Fibroblast of mammary gland (primary cell): ENCODE measurements at regions not wholly inside any gene's neighbourhood (a gene's known extent, or its start where the extent isn't known, plus 50 kb on each side); places are given as distances from the start of the nearest gene placed in this dataset.
A peak's percentile ranks its signal among the peaks of the same experiment; 100 is the strongest.

Experiments
- DNase-seq: peaks from one replicate; pipeline ENCODE4 v3.0.0-alpha.2; 2010; ENCODE audit warnings: low read depth
- H3K4me3 ChIP-seq: 2 replicates; pipeline ENCODE4 v1.5.1; 2011; ENCODE audit warnings: low read depth, mild to moderate bottlenecking, low read length, moderate library complexity; ENCODE audit not compliant: control insufficient read depth
- TF ChIP-seq, protein P1 (sequence below): conservative IDR thresholded peaks from 2 replicates; pipeline ENCODE4 v1.5.1; 2011; ENCODE audit warnings: low read depth, low read length, inconsistent platforms; ENCODE audit not compliant: control insufficient read depth, insufficient read depth

DNA sequence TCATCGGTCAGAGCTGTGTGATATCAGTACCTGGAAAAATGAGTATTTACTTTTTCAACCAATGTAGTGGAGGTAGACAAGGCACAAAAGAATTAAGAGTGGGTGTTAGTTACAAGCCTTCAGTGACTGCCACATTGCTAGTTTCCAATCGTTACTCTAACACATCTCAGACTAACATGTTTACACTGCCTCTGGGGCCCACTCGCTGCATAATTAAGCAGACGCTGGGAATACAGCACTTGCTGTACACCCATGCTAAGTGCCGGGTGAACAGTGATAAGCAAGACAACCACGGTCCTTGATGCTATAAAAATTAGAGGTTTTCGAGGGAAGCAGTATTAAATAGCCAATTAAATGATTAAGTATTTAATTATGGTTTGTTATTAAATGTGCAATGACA lies 1147.6 kb downstream of the AACS start:
- H3K4me3 ChIP-seq = no peak overlapping the region
- no peak for DNase-seq
- TF ChIP-seq, protein P1, sequence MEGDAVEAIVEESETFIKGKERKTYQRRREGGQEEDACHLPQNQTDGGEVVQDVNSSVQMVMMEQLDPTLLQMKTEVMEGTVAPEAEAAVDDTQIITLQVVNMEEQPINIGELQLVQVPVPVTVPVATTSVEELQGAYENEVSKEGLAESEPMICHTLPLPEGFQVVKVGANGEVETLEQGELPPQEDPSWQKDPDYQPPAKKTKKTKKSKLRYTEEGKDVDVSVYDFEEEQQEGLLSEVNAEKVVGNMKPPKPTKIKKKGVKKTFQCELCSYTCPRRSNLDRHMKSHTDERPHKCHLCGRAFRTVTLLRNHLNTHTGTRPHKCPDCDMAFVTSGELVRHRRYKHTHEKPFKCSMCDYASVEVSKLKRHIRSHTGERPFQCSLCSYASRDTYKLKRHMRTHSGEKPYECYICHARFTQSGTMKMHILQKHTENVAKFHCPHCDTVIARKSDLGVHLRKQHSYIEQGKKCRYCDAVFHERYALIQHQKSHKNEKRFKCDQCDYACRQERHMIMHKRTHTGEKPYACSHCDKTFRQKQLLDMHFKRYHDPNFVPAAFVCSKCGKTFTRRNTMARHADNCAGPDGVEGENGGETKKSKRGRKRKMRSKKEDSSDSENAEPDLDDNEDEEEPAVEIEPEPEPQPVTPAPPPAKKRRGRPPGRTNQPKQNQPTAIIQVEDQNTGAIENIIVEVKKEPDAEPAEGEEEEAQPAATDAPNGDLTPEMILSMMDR = no peak

DNA sequence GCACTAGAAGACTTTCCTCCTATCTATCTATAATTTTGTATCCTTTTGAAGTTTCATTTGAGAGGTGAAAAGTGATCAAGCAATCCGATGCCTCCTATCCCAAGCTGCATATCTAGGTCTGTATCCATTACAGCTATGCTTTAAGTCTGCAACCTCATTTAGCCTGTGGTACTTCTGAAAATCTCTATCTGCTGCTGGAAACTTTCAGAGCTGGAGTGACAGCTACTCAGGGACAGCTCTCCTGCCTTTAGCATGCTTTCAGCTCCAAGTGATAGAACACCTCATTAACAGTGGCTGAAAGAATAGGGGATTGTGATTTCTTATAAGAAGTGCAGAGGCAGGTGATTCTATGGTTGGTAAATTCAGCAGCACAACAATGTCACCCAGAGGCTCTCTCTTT lies 1153.5 kb downstream of the AACS start:
- TF ChIP-seq, protein P1 = no peak
- no peak overlapping the region for H3K4me3 ChIP-seq
- no peak for DNase-seq

DNA sequence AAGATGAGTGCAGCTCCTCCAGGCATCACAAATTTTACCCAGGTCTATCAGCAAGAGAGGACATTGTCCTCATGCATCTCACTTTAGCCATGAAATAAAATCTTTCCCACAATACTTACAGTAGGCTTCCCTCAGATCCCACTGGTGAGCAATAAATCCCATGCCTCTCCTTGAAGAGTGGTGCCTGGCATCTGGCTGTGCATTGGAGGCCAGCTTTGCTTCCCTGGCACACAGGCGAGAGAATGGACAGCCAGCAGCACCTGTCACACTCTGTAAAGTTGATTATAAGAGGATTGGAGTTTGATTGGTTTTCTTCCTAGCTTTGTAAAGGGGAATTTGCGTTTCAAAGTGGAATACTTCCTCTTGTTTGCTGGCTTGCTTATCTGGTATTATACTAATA lies 1153.9 kb downstream of the AACS start:
- no peak for DNase-seq
- H3K4me3 ChIP-seq = no peak overlapping the region
- TF ChIP-seq, protein P1 = no peak

DNA sequence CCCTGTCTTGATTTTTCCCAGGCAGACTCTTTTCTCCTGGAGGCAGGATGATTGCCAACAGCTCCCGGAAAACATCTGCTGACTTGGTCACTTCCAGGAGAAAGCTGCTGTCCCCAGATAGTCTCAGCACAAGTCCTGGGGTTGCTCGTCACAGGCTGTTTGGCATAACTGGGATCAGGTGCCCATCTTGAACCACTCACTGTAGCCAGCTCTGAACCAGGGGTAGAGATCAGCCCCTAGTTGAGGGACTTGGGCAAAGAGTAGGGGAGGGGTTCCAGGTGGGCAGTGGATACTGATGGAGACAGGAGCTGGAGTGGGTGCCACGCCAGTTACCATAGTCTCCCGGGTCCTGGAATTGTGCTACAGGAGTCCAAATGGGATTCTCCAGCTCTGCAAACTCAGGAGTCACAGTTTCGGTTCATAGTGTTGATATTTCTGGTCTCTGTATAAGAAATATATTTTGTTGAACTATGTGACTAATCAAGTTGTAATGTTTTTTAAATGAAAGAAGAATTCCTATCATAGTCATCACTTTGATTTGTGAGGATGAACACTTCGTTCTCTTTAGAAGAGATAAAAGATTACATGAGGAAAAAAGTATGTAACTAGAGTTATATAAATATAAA lies 1154.5 kb downstream of the AACS start:
- peak; percentile 0 for DNase-seq
- no peak overlapping the region for H3K4me3 ChIP-seq
- TF ChIP-seq, protein P1 = no peak

DNA sequence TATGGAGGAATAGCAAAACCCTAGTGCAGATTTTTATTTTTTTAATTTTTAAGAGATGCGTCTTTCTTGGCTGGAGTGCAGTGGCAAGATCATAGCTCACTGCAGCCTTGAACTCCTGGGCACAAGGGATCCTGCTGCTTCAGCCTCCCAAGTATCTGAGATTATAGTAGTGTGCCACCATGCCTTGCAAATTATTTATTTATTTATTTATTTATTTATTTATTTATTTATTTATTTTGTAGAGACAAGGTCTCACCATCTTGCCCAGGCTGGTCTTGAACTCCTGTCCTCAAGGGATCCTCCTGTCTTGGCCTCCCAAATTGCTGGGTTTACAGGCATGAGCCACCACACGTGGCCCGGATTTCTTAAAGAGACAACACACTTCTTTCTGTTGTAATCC lies 1158.8 kb downstream of the AACS start:
- TF ChIP-seq, protein P1 = no peak

DNA sequence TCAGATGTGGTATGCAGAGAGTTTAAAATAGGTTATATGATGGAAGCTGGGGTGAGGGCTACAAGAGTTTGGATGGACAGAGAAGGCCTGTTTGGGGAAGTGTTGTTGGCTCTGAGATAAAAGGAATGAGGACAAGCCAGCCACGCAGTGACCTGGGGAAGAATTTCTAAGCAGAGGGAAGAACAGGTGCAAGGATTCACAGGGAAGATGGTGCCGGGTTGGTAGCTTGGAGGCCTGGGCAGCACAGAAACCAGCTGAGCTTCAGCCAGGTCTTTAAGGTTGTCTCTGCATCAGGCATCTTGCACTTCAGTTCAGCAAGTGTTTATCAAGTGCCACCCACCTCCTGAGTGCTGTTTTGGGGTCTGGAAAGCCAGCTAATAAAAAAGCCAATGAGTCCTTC lies 1163.7 kb downstream of the AACS start:
- no peak for DNase-seq
- TF ChIP-seq, protein P1 = no peak
- no peak overlapping the region for H3K4me3 ChIP-seq

More for the DNA sequence above, 1158.8 kb downstream of the AACS start:
- DNase-seq = no peak
- no peak overlapping the region for H3K4me3 ChIP-seq

DNA sequence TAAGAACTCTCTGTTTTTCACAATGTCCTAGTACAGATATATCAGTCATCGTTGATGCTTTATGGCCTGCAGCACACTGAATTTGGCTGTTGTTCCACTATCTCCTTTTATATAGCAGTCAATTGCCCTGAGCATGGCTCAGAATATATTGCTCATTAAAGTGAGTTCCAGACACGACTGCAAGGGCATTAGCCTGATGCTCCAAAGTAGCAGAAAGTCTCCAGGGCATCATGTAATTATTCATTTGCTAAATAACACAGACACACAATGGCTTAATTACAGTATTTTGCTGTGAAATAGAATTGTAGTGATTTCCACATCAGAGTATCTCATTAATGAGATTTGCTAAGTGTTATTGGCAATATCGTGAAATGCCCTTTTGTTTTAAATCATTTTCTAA lies 1167.5 kb downstream of the AACS start:
- TF ChIP-seq, protein P1 = no peak
- no peak for DNase-seq
- H3K4me3 ChIP-seq = no peak overlapping the region
